Esophagus squamous epithelium (tissue), 4 donors: ENCODE measurements at regions not wholly inside any gene's neighbourhood (a gene's known extent, or its start where the extent isn't known, plus 50 kb on each side); places are given as distances from the start of the nearest gene placed in this dataset.
"Not testable (repeated sequence)": the region's sequence is repeated elsewhere in the genome, so short reads cannot be mapped to it uniquely, and the experiment has no call there.

ENCODE experiments used
- CTCF ChIP-seq, 6 experiments: fragments of 450-650 bp in 4 of 6; fragments of 200-600 bp in 2 of 6; sonication (generic) in 2 of 6; IDR thresholded peaks; one replicate each; pipeline ENCODE4 v1.5.1; 2016 to 2019; ENCODE audit warnings: antibody characterized with exemption in 6 of 6, mild to moderate bottlenecking in 4 of 6, moderate library complexity in 4 of 6
- POLR2A ChIP-seq, 4 donors: fragments of 450-650 bp; IDR thresholded peaks; one replicate each; pipeline ENCODE4 v1.6.1; 2017; ENCODE audit warnings: antibody characterized with exemption in 4 of 4, mild to moderate bottlenecking in 4 of 4, moderate library complexity in 3 of 4

- TF ChIP-seq CTCF, POLR2A (IDR thresholded peaks at IDR 0.05): not testable (repeated sequence)
Observed at GRCh38 chr7:6962871-6963270, 136.8 kb upstream of the CCZ1B start.
